HUDEP-2 (cell line): ENCODE measurements at regions not wholly inside any gene's neighbourhood (a gene's known extent, or its start where the extent isn't known, plus 50 kb on each side); places are given as distances from the start of the nearest gene placed in this dataset.
A peak's percentile ranks its signal among the peaks of the same experiment; 100 is the strongest.

Source experiments
- DNase-seq, 76 experiments: peaks; one replicate each; lab custom pipeline; 2025; ENCODE audit not compliant: unreplicated experiment in 76 of 76; lab: John Stamatoyannopoulos, UW

DNA sequence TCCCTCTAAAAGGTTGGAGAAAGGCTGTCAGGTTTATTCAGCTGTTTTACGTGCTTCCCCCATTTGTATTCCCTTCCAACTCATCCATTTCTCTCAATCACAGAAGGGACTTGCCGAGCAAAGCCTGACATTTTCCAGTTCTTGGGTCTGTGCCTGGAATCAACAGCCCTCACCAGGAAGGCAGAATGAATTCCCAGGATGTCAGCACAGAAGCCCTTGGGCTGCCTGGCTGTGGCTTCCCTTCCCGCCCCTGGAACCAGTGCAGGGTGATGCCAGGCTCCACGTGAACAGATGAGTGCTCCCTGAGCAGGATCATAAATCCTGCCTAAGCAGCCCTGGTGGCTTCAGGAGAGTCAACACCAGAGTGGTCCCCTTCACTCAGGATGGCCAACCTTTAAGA is 86.1 kb upstream of the CD83 start:
- no peak for DNase-seq

DNA sequence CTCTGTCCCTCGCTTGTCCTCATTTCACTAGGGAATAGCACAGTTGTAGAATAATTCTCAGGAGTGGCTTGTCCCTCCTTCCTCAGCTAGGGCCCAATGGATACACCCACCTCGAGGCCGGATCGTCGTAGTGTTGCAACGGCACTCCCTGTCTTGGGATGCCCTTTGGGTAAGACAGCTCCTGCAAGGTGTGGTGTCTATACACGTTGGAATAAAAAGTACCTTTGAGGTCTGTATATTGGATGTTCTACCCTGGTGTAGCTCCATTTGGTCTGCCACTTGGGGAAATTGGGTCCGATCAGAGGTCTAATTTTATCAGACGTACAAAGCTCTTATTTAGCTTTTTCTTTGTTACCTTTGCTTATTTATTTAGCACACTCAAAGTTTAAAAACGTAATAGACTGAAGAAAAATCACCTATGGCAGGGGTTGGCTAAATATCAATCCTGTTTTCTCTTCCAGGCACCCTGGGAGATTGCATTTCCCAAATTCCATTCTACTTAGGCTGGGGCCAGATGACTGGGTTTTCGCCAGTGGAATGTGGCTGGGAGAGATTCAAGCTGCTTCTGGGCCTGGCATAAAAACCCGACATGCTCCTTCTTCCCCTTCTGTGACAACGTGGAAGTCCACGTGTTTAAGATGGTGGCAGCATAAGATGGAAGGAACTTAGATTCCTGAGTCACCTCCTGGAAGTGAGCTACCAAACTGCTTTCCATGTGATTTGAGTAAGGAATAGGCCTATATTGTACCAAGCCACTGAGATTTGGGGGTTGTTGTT is 82.3 kb upstream of the CD83 start:
- DNase-seq: no peak

DNA sequence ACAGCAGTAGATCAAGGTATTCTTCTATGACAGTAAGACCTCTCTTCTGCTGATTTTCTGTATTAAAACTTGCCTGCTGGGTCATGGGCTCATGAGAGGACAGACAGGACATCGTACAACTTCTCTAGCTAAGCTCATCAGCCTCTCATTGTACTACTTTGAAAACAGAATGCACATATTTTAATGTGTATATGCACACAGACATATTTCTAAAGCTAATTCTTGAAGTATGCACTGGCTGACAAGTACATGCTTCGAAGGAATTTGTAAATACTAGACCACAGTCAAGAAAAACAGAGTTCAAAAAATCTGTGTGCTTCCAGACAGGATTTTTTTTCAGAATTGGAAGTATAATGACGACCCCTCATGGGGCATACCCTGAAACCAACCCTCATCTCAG is 81.7 kb upstream of the CD83 start:
- DNase-seq: no peak

DNA sequence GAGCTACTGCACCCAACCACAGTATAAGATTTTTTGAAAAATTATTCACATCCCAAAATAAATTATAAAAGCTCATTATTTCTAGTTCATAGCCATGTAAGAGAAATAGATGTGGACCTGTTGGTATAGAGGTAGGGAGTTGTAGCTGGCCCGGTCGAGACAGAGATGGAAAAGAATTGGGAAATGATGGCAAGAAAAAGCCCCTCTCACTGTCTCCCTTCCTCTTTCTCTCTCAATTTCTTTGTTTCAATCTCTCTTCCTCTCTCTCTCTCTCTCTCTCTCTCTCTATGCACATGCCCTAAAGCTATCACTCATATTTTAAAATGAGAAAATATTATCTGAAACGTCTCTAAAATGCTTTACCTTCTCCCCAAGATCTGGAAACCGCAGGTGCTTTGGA is 80.7 kb upstream of the CD83 start:
- no peak for DNase-seq

DNA sequence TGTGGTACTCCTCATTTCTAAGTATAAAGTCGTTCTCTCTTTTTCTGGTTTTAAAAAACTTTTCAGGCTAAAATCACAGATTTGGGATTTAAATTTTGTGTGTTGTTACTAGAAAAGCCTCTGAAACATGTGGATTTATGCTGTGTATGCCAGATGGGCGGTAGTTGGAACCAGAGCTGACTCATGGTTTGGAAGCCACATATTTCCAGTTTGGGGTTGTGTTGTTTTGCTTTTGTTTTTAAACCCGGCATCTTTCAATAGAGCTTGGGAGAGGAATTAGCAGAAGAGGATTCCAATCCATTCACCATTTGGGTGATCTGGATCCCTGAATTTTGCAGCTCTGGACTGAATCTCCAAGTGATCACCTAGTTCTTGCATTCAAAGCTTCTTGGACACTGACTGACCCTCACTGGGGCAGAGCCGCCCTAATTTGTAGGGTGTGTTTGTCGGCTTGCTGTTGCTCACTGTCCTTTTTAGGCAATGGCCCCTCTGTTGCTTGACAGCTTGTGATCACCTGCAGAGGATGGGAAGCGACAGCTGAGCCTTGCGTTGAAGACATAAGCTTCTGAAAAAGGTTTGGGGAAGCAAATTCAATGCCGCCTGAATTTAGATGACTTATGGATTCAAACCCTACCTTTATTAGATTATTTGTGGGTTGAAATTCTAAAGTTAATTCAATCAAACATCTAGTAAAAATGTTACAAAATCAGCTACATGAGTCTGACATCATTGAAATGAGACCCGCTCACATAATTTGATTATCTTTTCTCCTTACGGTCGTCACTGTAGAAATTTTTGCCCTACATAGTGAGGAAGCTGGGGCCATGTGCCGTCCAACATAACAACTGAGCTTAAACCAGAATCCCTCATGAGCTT is 79.9 kb upstream of the CD83 start:
- no peak for DNase-seq

DNA sequence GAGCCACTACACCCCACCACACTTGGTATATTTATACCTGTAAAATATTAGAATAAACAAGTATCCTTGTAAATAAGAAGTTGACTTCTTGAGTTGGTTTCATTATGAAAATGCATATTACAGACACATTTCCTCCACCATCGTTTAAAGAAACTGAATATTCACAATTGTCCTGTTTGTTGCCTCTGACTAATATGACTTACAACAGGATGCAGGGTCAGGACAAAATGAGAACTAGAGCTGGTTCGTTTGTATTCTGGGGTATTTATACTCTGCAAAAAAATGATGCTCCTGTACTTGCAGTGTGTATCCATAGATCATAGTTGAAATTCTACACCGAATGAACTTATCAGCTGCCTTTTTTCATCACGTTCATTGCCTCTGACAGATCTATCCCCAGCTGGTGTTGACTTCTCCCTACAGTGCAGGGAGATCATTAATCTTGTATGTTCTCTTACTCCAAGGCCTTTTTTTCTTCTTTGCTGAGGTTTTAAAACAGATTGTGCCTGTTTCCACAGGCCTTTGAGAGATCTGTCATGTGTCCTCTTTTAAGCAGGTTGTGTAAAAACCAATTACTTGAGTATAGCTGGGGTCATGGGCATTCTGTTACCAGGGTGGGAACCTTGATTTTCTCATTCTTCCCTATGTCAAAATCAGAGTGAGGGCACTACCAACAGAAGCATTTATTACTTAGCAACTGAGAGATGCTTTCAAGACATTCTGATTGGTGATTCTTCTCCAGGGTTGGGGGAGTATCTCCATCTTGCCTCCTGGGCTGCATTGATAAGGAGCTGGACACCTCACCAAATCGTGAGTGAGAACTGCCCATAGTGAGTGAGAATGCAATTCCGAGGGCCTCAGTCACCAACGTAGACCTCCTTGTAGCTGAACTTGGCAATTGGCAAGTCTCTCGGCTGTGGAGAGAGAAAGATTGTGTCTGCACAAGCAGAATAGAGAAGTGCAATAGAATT is 78.8 kb upstream of the CD83 start:
- peak in 7 of 76 experiments; percentile 10 to 60 (median 56) for DNase-seq

DNA sequence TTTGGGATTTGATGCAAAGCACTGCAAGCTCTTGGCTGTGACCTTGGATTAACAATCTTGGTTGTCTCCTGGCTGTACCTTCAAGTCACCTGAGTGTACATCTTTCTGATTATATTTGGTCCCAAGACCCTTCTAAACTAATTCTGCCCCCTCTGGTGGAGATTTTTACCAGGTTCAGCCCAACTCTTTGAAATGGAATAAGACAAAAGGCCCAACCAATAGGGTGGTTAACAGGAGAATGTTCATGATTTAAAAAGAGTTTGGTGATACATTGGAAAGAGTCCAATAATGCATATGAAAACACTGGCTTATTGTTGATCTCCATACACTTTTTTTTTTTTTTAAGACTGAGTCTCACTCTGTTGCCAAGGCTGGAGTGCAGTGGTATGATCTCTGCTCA is 77.5 kb upstream of the CD83 start:
- no peak for DNase-seq

DNA sequence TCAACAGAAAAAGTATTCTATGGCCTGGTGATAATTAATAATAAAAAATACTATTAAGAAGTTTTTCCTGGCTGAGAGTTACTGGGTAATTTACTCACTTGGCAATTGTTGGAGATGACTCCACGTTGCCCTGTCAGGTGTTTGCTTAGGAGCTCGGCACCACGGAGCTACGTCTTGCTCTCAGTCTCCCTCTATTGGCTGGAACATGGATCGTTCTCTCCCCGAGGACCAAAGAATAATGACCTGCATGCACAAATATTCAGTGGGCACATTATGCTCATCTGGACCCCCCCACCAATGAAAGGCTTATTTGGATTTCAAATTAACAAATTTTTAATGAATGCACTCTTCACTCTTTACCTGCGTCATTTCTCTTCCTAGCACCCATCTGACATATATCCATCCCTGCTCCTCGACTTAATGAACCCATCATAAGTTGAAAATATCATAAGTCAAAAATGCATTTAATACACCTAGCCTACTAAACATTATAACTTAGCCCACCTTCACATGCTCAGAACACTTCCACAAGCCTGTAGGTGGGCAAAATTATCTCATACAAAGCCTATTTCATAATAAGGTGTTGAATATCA is 71.0 kb upstream of the CD83 start:
- DNase-seq: peak in 25 of 76 experiments; percentile 8 to 63 (median 34)

DNA sequence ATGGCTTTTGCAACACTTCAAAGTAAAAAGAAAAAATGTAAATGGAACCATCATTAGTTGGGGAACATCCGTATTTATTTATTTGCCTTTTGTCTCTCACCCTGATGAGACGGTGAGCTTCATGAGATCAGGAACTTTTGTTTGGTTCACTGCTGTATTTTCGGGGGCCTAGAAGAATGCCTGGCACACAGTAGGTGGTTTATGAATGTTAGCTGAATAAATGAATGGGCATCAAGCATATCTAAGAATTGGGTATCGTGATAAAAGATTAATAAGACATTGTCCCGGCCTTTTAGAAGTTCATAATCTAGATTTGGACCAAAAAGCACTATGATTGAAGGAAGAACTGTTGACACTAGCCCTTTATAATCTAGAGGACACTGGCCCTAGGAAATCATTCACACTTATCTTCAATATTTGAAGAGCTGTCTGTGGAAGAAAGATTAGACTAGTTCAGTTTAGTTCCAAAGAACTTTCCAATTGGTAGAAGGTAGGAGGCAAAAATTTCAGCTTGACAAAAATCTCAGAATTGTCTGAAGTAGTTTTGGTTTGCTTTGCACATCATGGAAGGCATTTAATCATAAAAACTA is 70.3 kb upstream of the CD83 start:
- DNase-seq: no peak

DNA sequence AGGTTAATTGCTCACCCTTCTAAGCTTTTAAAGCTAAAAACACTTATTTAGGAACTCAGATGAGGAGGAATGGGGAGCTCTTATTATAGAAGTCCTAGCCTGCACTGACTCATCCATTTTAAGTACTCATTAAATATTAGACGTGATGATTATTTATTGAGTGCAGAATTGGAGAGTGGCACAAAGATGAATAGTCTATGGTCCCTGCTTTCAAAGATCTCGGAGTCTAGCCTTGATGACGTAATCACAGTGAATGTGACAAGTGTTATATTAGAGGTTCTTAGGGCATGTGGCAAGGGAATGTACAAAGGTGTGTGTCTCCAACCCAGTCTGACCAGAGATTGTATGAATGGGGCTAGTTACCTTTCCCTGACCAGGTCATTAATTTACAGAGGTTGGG is 68.7 kb upstream of the CD83 start:
- DNase-seq: no peak

DNA sequence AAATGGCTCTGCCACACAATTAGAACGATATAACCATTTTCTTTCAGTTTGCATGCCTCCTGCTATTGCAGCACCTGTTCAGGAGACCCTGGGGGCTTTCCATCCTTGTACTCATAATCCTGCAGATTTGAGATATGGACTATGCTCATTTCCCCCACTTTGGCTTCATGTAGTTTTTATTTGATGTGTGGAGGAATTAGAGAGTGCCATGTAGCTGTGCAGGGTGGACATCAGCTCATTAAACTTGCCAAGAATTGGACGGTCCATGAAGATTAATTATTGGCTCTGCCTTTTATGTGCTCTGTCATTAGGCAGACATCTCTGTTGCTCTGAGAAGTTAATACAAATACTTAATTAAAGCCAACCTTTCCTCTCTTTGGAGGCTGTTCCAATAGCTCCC is 66.2 kb upstream of the CD83 start:
- no peak for DNase-seq

DNA sequence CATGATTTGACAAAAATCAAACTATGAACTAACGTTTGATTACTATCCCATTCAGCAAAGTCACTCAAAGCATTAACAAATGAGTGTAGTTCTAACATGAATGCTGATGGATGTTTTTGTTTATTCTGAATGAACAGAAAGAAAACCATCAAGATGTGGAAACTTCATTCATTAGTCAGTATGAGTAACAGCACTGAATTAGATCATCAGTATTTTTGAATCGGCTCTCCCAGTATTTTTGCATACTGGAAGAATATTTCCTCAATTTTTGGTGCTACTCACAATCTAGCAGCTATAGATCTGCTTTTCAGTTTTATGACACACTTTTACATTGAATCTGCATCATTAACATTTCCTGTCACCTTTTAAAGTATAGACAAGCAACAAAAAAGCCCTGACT is 63.8 kb upstream of the CD83 start:
- no peak for DNase-seq

DNA sequence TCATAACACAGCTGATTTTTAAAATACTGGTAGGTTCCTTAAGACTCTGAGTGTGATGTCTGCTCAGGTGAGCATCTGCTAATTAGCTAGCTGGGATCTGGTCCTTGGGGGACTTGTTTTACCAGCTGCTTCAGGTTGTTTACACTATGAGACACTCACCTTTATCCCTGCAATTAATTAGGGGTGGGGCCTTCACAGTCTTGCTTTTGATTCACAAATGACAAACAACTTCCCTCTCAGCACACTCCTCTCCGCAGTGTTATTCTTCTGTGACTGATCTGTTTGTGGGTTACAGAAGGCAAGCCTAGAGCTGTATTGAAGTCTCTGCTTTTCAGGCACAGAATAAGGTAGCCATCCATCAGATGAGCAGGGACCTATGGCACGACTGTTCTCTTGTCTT is 62.0 kb upstream of the CD83 start:
- DNase-seq: no peak

DNA sequence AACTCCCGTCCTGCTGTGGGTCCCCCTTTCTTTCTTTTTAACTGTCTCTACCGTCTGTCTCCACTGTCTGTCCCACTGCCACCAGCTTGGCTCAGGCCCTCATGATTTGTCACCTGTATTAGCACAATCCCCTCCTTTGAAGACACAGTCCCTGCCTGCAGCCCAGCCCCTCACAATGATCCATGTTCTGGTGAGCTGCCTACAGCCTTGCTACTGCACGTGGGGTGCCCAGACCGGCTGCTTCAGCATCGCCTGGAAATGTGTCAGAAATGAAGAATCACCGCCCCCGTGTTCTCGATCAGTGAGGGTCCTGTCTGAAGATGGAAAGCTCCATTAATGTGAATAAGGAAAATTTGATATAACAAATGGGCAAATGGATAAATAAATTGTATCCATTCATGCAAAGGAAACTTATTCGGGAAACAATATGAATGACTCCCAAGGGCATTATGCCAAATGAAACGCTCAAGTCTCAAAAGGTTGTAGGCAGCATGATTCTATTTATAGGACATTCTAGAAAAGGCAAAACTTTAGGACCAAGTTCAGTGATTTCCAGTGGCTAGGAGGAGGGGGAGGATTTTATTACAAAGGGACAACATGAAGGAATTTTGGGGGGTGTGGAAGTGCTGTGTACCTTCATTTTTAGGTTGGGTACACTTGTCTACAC is 59.4 kb upstream of the CD83 start:
- DNase-seq: no peak

DNA sequence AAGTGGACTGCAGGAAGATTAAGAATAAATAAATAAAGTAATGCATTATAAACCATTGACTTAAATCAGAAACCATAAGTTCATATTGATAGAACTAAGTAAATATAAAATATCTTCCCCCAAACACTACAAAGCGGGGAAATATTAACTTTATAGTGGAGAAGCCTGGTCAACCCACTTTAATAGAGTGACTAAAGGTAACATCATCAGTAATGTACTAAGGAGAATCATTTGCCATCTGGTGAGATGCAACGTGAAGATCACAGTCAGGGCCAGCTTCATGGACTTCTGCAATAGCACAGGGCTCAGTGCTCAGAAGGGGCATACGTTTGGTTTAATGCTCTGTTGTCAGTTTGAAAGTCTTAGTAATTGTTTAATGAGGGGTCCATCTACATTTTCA is 58.8 kb upstream of the CD83 start:
- no peak for DNase-seq

DNA sequence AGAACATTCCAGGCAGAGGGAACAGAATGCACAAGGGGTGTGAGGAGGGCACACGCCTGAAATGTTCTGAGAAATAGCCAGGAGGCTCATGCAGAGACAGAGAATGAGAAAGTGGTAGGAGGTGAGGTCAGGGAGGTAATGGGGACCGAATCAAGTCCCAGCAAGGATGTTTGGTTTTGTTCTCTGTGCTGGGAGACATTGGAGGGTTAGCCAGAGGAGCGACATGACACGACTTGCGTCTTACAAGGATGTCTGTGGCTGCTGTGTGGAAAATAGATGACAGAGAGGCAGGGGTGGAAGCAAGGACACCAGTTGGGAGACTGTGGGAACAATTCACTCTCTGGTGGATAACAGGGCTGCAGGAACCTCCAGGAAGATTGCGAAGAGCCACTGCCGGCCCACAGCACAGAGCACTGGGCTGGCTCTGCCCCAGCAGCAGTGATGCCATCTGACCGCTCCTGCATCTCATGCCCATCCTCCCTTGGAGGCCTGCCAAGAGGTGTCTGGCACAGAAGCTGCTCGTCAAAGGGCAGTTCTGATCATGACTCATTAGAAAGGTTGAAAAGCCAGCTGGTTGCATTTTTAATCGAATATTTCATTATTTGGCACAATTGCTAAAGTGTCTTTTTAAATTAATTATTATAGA is 57.7 kb upstream of the CD83 start:
- peak in 65 of 76 experiments; percentile 12 to 74 (median 47) for DNase-seq

DNA sequence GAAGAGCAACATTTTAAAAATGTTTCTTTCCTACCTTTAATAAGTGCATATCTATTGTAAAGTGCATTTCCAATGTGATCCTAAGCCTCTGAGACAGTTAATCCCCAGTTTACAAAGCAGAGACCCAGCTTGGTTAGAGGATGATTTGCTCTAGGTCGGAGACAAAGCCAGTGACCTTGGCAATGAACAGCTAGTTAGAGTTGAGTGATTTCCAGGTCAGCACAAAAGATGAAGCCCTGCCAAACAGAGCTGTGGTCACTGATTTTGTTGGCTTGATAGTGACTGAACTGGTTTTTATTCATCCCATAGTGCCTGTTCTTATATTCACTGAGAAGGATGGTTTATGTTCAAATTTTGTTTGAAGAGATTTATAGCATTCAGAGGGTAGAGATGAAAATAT is 56.6 kb upstream of the CD83 start:
- peak in 1 of 76 experiments; percentile 20 for DNase-seq

DNA sequence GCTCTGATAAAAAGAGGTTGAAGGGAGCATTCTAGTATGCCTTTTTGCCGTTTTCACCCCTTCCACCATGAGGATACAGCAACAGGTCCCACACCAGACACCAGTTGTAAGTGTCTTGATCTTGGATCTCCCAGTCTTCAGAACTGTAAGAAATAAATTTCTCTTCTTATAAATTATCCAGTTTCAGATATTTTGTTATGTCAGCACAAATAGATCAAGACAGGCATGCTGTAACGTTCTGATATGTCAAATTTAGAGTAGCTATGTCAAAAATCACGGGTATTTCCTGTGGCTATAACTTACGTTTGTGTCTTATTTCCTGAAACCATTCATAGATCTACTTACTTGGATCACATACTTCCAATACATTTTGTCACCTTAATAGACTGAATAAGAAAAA is 55.9 kb upstream of the CD83 start:
- DNase-seq: no peak
